Vagina (tissue), 2 donors: ENCODE measurements at regions not wholly inside any gene's neighbourhood (a gene's known extent, or its start where the extent isn't known, plus 50 kb on each side); places are given as distances from the start of the nearest gene placed in this dataset.
"Not testable (repeated sequence)": the region's sequence is repeated elsewhere in the genome, so short reads cannot be mapped to it uniquely, and the experiment has no call there.

Experiments
- DNase-seq, 2 donors: peaks; one replicate each; pipeline ENCODE4 v3.0.0-alpha.2; 2017; ENCODE audit errors: extremely low spot score in 2 of 2
- H3K27ac ChIP-seq: fragments of 200-600 bp; sonication (generic); one replicate; pipeline ENCODE4 v1.5.1; 2019
- H3K27me3 ChIP-seq: fragments of 200-600 bp; sonication (generic); one replicate; pipeline ENCODE4 v1.5.1; 2019
- H3K36me3 ChIP-seq, 2 donors: fragments of 200-600 bp; sonication (generic); one replicate each; pipeline ENCODE4 v1.5.1; 2017 to 2019
- H3K4me1 ChIP-seq: fragments of 200-600 bp; sonication (generic); one replicate; pipeline ENCODE4 v1.5.1; 2019
- H3K4me3 ChIP-seq, 2 donors: fragments of 200-600 bp; sonication (generic); 1 replicate in 1 of 2; 2 replicates in 1 of 2; pipeline ENCODE4 v1.5.1; 2016 to 2019
- H3K9me3 ChIP-seq: fragments of 200-600 bp; sonication (generic); one replicate; pipeline ENCODE4 v1.5.1; 2019
- POLR2A ChIP-seq, 2 donors: fragments of 450-650 bp; IDR thresholded peaks; one replicate each; pipeline ENCODE4 v1.6.1; 2017; ENCODE audit warnings: antibody characterized with exemption in 2 of 2, mild to moderate bottlenecking in 2 of 2, moderate library complexity in 2 of 2
- POLR2AphosphoS5 ChIP-seq, 2 donors: sonication (generic); formaldehyde crosslinking; IDR thresholded peaks; one replicate each; pipeline ENCODE4 v1.9.0; 2017; ENCODE audit warnings: antibody characterized with exemption in 2 of 2, mild to moderate bottlenecking in 2 of 2, low read depth in 1 of 2; ENCODE audit not compliant: insufficient read depth in 1 of 2
- intact Hi-C: fragments of 100-400 bp; cut with DNase I; formaldehyde crosslinking; loops from one replicate; pipeline ENCODE4 v1.15.1; 2023
- TF ChIP-seq, protein P1 (sequence below), 3 experiments: fragments of 450-650 bp in 2 of 3; fragments of 200-600 bp in 1 of 3; sonication (generic) in 1 of 3; IDR thresholded peaks; one replicate each; pipeline ENCODE4 v1.5.1; 2017 to 2019; ENCODE audit warnings: antibody characterized with exemption in 3 of 3, mild to moderate bottlenecking in 2 of 3, moderate library complexity in 2 of 3

GRCh38 chr14:98931126-98931525 lies 340.9 kb downstream of the BCL11B start:
- TF ChIP-seq, protein P1, sequence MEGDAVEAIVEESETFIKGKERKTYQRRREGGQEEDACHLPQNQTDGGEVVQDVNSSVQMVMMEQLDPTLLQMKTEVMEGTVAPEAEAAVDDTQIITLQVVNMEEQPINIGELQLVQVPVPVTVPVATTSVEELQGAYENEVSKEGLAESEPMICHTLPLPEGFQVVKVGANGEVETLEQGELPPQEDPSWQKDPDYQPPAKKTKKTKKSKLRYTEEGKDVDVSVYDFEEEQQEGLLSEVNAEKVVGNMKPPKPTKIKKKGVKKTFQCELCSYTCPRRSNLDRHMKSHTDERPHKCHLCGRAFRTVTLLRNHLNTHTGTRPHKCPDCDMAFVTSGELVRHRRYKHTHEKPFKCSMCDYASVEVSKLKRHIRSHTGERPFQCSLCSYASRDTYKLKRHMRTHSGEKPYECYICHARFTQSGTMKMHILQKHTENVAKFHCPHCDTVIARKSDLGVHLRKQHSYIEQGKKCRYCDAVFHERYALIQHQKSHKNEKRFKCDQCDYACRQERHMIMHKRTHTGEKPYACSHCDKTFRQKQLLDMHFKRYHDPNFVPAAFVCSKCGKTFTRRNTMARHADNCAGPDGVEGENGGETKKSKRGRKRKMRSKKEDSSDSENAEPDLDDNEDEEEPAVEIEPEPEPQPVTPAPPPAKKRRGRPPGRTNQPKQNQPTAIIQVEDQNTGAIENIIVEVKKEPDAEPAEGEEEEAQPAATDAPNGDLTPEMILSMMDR (IDR thresholded peaks at IDR 0.05): no peak
- TF ChIP-seq POLR2AphosphoS5 (IDR thresholded peaks at IDR 0.05; ENCODE audit: insufficient read depth in 1 of 2, low read depth in 1 of 2): no peak
- TF ChIP-seq POLR2A (IDR thresholded peaks at IDR 0.05): no peak
- no peak for DNase-seq
- intact Hi-C loops: no loop called here

GRCh38 chr14:98931911-98932310 lies 340.1 kb downstream of the BCL11B start:
- no peaks in the 10 kb centered on the region for H3K4me1 ChIP-seq
- no peak for DNase-seq
- H3K9me3 ChIP-seq: no peaks in the 10 kb centered on the region
- intact Hi-C loops: no loop called here
- no peak overlapping the region for H3K4me3 ChIP-seq
- H3K27ac ChIP-seq: no peak overlapping the region
- H3K36me3 ChIP-seq: no peaks in the 10 kb centered on the region
- TF ChIP-seq, protein P1 (IDR thresholded peaks at IDR 0.05): no peak
- TF ChIP-seq POLR2AphosphoS5 (IDR thresholded peaks at IDR 0.05; ENCODE audit: insufficient read depth in 1 of 2, low read depth in 1 of 2) (no peak), POLR2A (IDR thresholded peaks at IDR 0.05) (no peak)
- no peaks in the 10 kb centered on the region for H3K27me3 ChIP-seq

More at GRCh38 chr14:98931126-98931525, 340.9 kb downstream of the BCL11B start:
- no peaks in the 10 kb centered on the region for H3K4me1 ChIP-seq
- H3K9me3 ChIP-seq: no peaks in the 10 kb centered on the region
- no peaks in the 10 kb centered on the region for H3K27me3 ChIP-seq
- no peaks in the 10 kb centered on the region for H3K36me3 ChIP-seq
- no peak overlapping the region for H3K27ac ChIP-seq
- no peak overlapping the region for H3K4me3 ChIP-seq

DNA sequence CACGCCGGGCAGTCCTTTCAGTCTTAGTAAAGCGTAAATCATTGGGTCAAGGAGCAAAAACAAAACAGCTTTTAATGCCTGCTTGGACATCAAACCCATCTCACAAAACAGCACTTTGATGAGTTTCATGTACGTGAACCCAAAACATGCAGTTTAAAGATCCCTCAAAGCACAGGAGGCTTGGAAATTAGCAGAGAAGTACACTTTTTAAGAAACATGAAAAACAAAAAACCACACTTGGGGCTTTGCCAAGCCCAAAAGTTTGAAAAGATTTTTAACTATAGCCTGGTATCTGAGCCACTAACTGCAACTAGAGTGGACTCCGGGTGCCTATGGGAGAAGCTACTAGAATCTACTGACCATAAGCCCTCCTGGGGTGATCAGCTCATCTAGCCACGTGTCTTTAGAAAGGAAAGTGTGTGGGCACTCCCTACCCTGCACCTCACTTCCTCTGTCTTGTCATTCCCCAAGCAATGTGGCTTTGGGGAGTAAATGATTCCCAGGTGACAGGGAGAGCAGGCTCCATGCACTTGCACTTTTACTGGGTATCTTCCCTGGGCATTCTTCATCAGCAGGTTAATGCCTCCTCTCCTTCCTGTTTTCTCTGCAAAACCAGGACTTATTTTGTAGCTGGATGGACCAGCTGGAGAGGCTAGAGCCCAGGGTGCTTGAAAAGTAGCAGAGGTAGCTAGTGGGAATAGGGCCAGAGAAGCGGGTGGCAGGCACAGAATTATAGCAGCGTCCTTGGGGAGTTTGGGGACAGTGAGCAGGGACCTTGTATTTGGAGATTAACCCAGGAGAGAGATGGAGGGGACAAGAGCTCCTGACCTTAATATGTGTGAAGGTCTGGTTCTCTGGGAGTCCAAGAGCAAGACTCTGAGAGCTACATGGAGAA lies 339.3 kb downstream of the BCL11B start:
- H3K9me3 ChIP-seq: no peaks in the 10 kb centered on the region
- H3K36me3 ChIP-seq: no peaks in the 10 kb centered on the region
- intact Hi-C loops: no loop called here
- H3K4me3 ChIP-seq: no peak overlapping the region
- no peak overlapping the region for H3K27ac ChIP-seq
- H3K27me3 ChIP-seq: no peaks in the 10 kb centered on the region
- H3K4me1 ChIP-seq: no peaks in the 10 kb centered on the region
- no peak for TF ChIP-seq POLR2A (IDR thresholded peaks at IDR 0.05)
- DNase-seq: no peak

- intact Hi-C loops, H3K27ac ChIP-seq, H3K36me3 ChIP-seq, H3K9me3 ChIP-seq, H3K4me1 ChIP-seq, DNase-seq, H3K27me3 ChIP-seq, H3K4me3 ChIP-seq: not testable (repeated sequence)
Observed at GRCh38 chr14:98934569-98934968, 337.4 kb downstream of the BCL11B start.

DNA sequence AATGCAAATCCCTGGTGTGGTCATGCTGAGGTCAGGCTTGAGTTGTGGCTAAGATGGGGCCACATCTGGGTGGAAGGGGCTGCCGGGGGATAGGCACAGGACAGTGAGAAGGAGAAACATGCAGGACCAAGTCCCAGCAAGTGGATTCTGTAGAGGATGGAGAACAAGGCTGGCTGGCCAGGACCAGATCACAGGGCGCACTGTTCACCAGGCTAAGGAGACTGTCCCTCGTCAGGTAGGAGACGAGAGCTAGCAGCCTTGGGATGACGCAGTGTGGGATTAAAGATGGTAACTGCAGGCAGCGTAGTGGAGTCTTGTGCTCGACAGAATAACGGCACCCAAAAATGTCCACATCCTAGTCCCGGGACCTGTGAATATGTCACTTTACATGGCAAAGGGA lies 336.1 kb downstream of the BCL11B start:
- Histone ChIP-seq H3K4me3 (no peak overlapping the region), H3K36me3 (no peaks in the 10 kb centered on the region), H3K27ac (no peak overlapping the region), H3K9me3 (no peaks in the 10 kb centered on the region), H3K4me1 (no peaks in the 10 kb centered on the region), H3K27me3 (no peaks in the 10 kb centered on the region)
- TF ChIP-seq, protein P1 (IDR thresholded peaks at IDR 0.05): no peak
- no peak for TF ChIP-seq POLR2AphosphoS5 (IDR thresholded peaks at IDR 0.05; ENCODE audit: insufficient read depth in 1 of 2, low read depth in 1 of 2)
- TF ChIP-seq POLR2A (IDR thresholded peaks at IDR 0.05): no peak
- intact Hi-C loops: no loop called here
- no peak for DNase-seq

- no peak for TF ChIP-seq POLR2A (IDR thresholded peaks at IDR 0.05)
- no peak for TF ChIP-seq POLR2AphosphoS5 (IDR thresholded peaks at IDR 0.05; ENCODE audit: insufficient read depth in 1 of 2, low read depth in 1 of 2)
- TF ChIP-seq, protein P1 (IDR thresholded peaks at IDR 0.05): no peak
- no peak overlapping the region for H3K27ac ChIP-seq
Observed at GRCh38 chr14:98937021-98937420, 335.0 kb downstream of the BCL11B start.

More at GRCh38 chr14:98937021-98937420, 335.0 kb downstream of the BCL11B start:
- Histone ChIP-seq H3K27me3 (no peaks in the 10 kb centered on the region), H3K36me3 (no peaks in the 10 kb centered on the region), H3K4me1 (no peaks in the 10 kb centered on the region), H3K9me3 (no peaks in the 10 kb centered on the region), H3K4me3 (no peak overlapping the region)
- intact Hi-C loops: no loop called here
- DNase-seq: no peak
